KOPT-K1 (cell line): ENCODE measurements at regions not wholly inside any gene's neighbourhood (a gene's known extent, or its start where the extent isn't known, plus 50 kb on each side); places are given as distances from the start of the nearest gene placed in this dataset.

Experiments
- H3K27ac ChIP-seq: fragments of 200-600 bp; sonication (generic); 2 replicates; pipeline ENCODE4 v1.5.1; 2016; ENCODE audit warnings: antibody characterized with exemption, mild to moderate bottlenecking, low read depth, low read length; ENCODE audit not compliant: poor library complexity, severe bottlenecking
- H3K36me3 ChIP-seq: fragments of 200-600 bp; sonication (generic); 2 replicates; pipeline ENCODE4 v1.5.1; 2017; ENCODE audit warnings: antibody characterized with exemption, mild to moderate bottlenecking, low read length, moderate library complexity; ENCODE audit not compliant: insufficient read depth
- H3K9me3 ChIP-seq: fragments of 200-600 bp; sonication (generic); 2 replicates; pipeline ENCODE4 v1.5.1; 2017; ENCODE audit warnings: antibody characterized with exemption, low read length, mild to moderate bottlenecking; ENCODE audit not compliant: insufficient read depth, poor library complexity, severe bottlenecking

- H3K27ac ChIP-seq = no peak overlapping the region
- H3K36me3 ChIP-seq = no peaks in the 10 kb centered on the region
- peaks cover 6% of the 10 kb centered on the region for H3K9me3 ChIP-seq
Measured at GRCh38 chr1:2912424-2913061, 108.7 kb upstream of the ACTRT2 start.

- H3K9me3 ChIP-seq = peaks cover 6% of the 10 kb centered on the region
- no peaks in the 10 kb centered on the region for H3K36me3 ChIP-seq
- no peak overlapping the region for H3K27ac ChIP-seq
Measured at GRCh38 chr1:2913091-2913490, 108.2 kb upstream of the ACTRT2 start.

DNA sequence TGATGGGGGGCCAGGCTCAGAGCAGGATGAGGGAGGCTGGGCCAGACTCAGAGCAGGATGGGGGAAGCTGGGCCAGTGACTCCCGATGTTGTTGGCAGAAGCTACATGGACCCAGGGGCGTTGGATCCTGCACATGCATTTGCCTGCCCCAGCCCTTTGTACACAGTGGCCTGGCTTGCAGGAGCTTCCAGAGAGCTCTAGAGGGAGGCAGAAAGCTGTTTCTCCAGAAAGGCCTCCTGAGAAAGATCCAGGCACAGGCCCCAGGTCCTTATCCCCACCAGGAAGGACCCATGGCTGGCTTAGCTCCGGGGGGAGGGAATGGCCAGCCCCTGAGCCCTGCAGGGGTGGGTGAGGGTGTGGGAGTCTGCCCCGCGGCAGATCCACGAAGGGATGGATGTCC, 106.6 kb upstream of the ACTRT2 start:
- no peaks in the 10 kb centered on the region for H3K36me3 ChIP-seq
- peaks cover 6% of the 10 kb centered on the region for H3K9me3 ChIP-seq
- no peak overlapping the region for H3K27ac ChIP-seq

DNA sequence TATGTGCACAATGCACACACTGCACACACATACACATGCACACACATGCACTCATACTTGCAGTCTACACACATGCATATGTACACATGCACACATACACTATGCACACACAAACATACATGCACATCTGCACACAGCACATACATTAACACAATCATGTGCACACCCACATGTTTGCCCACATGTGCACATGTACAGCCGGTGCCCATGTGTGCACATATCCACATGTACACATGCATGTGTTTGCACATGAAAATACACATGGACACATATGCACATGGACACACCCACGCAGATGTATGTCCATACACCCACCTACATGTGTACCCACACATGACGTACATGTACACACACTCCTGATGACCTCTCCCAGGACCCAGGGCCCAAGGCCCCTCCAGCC, 105.1 kb upstream of the ACTRT2 start:
- Histone ChIP-seq H3K27ac (no peak overlapping the region), H3K9me3 (peaks cover 6% of the 10 kb centered on the region), H3K36me3 (no peaks in the 10 kb centered on the region)

GRCh38 chr1:2916706-2917105, 104.6 kb upstream of the ACTRT2 start:
- Histone ChIP-seq H3K9me3 (peaks cover 6% of the 10 kb centered on the region), H3K27ac (no peak overlapping the region), H3K36me3 (no peaks in the 10 kb centered on the region)

DNA sequence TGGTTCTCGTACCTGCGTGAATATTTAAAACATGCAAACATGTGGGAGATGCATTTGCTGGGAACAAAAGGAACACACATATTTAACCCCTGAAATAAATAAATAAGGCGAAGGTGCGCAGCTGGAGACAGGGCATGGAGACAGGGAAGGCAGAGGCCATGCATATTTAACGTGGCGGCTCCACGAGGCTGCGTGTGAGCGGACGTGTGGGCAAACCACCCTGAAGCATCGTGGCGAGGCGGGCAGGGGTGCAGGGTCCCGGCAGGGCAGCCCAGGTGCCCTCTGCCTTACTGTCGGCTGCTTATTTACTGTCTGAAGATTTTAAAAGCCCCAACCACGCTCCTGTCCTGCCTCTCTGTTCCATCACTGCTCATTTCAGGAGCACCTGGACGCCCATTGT, 104.0 kb upstream of the ACTRT2 start:
- H3K27ac ChIP-seq = no peak overlapping the region
- H3K36me3 ChIP-seq = no peaks in the 10 kb centered on the region
- H3K9me3 ChIP-seq = peaks cover 6% of the 10 kb centered on the region

DNA sequence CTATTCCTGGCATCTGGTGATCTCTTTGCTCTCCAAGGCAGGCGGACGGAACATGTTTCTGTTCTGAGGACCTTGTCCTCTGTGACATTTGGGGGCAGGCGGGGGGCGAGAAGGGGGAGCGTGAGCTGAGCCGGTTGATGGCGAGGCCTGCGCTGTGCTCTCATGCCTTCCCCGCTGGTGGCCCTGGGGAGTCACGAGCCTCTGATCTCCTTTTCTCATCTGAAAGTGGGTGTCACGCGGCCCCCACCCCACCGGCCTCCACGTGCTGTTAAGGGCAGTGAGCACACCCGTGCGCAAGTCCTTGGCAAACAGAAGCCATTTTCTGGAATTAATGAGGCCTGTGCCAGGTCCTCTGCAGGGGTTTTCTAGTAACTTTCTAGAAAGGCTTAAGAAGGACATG, 102.8 kb upstream of the ACTRT2 start:
- Histone ChIP-seq H3K36me3 (no peaks in the 10 kb centered on the region), H3K9me3 (peaks cover 6% of the 10 kb centered on the region), H3K27ac (no peak overlapping the region)

- Histone ChIP-seq H3K27ac (no peak overlapping the region), H3K36me3 (no peaks in the 10 kb centered on the region), H3K9me3 (peaks cover 6% of the 10 kb centered on the region)
Measured at GRCh38 chr1:2919841-2920240, 101.4 kb upstream of the ACTRT2 start.

GRCh38 chr1:2920421-2921015, 100.7 kb upstream of the ACTRT2 start:
- Histone ChIP-seq H3K36me3 (no peaks in the 10 kb centered on the region), H3K27ac (no peak overlapping the region), H3K9me3 (peaks cover 5% of the 10 kb centered on the region)

DNA sequence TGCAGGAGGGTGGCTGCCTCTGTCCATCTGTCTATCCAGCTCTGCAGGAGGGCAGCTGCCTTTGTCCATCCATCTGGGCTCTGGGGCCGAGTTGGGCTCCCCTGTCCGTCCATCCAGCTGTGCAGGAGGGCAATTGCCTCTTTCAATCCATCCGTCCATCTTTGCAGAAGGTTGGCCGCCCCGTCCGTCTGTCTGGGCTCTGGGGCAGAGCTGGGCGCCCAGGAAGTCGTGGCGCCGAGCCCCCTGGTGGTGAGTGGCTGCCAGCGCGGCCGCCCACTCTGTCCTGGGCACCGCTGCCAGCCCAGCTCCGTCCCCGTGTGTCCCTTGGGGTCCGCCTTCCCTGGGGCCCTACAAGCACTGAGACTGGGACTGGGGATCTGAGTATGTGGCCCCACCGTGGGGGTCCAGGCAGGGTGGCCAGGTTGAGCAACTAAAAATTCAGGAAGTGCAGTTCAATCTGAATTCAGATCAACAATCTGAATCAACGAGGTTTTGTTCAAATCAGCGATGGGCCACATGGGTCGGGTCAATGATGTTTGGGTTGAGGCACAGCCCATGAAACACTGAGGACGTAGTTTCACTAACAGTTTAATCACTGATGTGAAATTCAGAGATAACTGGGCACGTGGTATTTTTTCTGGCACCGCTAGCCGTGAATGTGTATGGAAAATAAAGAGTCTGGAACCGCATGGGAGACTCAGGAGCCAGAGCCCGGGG, 99.1 kb upstream of the ACTRT2 start:
- Histone ChIP-seq H3K27ac (no peak overlapping the region), H3K9me3 (no peaks in the 10 kb centered on the region), H3K36me3 (no peaks in the 10 kb centered on the region)

GRCh38 chr1:2923351-2923750, 97.9 kb upstream of the ACTRT2 start:
- Histone ChIP-seq H3K27ac (no peak overlapping the region), H3K36me3 (no peaks in the 10 kb centered on the region), H3K9me3 (no peaks in the 10 kb centered on the region)

DNA sequence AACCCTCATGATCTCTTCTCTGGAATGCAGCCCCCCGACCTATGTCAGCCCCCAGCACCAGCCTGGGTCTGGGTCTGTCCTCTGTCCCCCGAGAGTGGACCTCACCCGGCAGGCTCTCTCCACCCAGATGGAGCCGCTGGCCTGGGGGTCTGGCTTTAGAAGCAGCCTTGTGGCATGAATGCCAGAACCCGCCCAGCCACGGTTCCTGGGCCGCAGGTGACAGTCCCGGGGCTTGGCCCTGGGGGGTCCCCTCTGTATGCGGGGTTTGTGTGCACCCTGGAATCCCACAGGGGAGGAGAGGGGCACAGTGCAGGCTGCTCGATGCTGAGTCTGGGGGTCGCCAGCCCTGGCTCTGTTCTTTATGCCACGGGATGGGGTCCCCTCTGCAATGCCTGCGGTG, 96.0 kb upstream of the ACTRT2 start:
- no peaks in the 10 kb centered on the region for H3K36me3 ChIP-seq
- no peak overlapping the region for H3K27ac ChIP-seq
- no peaks in the 10 kb centered on the region for H3K9me3 ChIP-seq

GRCh38 chr1:2925918-2926317, 95.3 kb upstream of the ACTRT2 start:
- no peak overlapping the region for H3K27ac ChIP-seq
- H3K36me3 ChIP-seq = no peaks in the 10 kb centered on the region
- no peaks in the 10 kb centered on the region for H3K9me3 ChIP-seq

- Histone ChIP-seq H3K9me3 (no peaks in the 10 kb centered on the region), H3K36me3 (no peaks in the 10 kb centered on the region), H3K27ac (no peak overlapping the region)
Measured at GRCh38 chr1:2926447-2927055, 94.7 kb upstream of the ACTRT2 start.
